Gastroesophageal sphincter (tissue), 3 donors: ENCODE measurements at regions not wholly inside any gene's neighbourhood (a gene's known extent, or its start where the extent isn't known, plus 50 kb on each side); places are given as distances from the start of the nearest gene placed in this dataset.

Source experiments
- EP300 ChIP-seq: sonication (generic); formaldehyde crosslinking; IDR thresholded peaks from one replicate; pipeline ENCODE4 v1.6.1; 2017; ENCODE audit warnings: antibody characterized with exemption, mild to moderate bottlenecking
- POLR2AphosphoS5 ChIP-seq: sonication (generic); formaldehyde crosslinking; IDR thresholded peaks from one replicate; pipeline ENCODE4 v1.6.1; 2017; ENCODE audit warnings: antibody characterized with exemption
- TF ChIP-seq, protein P1 (sequence below), 4 experiments: fragments of 200-600 bp in 2 of 4; fragments of 450-650 bp in 2 of 4; sonication (generic) in 1 of 4; IDR thresholded peaks; one replicate each; pipeline ENCODE4 v1.5.1; 2017 to 2019; ENCODE audit warnings: antibody characterized with exemption in 4 of 4, mild to moderate bottlenecking in 2 of 4, moderate library complexity in 2 of 4

DNA sequence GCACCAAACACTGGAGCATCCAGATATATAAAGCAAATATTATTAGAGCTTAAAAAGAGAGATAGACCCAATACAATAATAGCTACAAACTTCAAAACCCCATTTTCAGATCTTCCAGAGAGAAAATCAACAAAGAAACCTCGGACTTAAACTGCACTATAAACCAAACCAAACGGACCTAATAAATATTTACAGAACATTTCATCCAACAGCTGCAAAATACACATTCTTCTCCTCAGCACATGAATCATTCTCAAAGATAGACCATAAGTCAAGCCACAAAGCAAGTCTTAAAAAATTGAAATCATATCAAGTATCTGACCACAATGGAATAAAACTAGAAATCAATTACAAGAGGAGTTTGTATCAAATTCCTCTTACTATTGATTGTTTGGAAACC, 140.2 kb upstream of the OTOS start:
- TF ChIP-seq, protein P1, sequence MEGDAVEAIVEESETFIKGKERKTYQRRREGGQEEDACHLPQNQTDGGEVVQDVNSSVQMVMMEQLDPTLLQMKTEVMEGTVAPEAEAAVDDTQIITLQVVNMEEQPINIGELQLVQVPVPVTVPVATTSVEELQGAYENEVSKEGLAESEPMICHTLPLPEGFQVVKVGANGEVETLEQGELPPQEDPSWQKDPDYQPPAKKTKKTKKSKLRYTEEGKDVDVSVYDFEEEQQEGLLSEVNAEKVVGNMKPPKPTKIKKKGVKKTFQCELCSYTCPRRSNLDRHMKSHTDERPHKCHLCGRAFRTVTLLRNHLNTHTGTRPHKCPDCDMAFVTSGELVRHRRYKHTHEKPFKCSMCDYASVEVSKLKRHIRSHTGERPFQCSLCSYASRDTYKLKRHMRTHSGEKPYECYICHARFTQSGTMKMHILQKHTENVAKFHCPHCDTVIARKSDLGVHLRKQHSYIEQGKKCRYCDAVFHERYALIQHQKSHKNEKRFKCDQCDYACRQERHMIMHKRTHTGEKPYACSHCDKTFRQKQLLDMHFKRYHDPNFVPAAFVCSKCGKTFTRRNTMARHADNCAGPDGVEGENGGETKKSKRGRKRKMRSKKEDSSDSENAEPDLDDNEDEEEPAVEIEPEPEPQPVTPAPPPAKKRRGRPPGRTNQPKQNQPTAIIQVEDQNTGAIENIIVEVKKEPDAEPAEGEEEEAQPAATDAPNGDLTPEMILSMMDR (IDR thresholded peaks at IDR 0.05): no peak
- no peak for TF ChIP-seq POLR2AphosphoS5
- no peak for TF ChIP-seq EP300
